Ecto neural progenitor cell (in vitro differentiated cells): ENCODE measurements at regions not wholly inside any gene's neighbourhood (a gene's known extent, or its start where the extent isn't known, plus 50 kb on each side); places are given as distances from the start of the nearest gene placed in this dataset.
"Not testable (repeated sequence)": the region's sequence is repeated elsewhere in the genome, so short reads cannot be mapped to it uniquely, and the experiment has no call there.

ENCODE experiments used
- DNase-seq: peaks from one replicate; pipeline ENCODE4 v3.0.0-alpha.2; 2018; ENCODE audit warnings: low spot score

DNA sequence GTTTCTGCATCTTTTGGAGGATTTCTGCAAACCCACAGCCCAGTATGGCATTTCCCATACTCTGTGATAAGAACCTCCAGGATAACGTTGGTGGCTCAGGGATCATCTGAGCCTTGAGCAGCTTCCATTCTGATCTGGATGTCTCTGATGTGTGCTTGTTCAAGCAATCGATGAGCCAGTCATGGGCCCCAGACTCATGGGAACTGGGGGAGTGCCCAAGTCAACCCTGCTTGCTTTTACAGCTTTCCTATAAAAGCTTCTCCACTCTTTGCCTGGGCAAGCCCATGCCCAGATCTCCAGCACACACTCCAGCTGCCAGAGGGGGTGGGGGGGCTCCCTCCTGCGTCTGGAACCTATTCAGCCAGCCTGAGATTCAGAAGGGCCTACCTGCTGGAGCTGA lies 207.6 kb upstream of the PLGLB2 start:
- not testable (repeated sequence) for DNase-seq

DNA sequence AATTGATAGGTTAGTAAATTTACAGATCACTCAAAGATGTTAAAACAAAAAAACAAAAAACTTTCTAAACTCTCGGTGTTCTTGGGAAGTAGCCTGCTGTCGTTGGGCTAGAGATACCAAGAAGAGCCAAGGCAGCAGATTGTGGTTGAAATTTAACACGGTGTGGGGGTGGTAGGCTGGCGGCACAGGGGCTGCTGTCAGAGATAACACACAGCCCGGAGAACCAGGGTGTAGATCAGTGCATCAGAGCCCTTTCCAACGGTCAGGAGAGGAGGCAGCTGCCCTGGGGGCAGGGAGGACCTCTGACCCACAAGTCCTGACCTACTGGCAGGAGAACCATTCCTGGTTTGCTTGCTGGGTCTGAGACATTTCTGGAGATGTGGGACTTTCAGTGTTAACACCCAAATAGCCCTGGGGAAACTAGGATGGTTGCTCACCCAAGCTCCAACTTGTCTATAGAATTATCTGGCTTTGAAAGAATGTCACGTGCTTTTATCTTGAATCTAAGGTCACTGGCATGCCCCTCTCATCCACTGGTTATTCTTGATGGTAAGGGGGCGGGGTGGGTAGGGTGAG lies 205.2 kb upstream of the PLGLB2 start:
- DNase-seq = peak; percentile 49

DNA sequence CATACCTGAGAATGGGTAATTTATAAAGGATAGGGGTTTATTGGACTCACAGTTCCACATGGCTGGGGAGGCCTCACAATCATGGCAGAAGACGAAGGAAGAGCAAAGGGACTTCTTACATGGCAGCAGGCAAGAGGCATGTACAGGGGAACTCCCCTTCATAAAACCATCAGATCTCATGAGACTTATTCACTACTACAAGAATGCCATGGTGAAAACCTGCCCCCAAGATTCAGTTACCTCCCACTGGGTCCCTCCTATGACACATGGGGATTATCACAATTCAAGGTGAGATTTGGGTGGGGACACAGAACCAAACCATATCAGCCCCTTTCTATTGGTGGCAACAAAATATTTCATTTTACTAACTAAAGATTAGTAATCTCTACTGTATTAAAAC lies 204.1 kb upstream of the PLGLB2 start:
- DNase-seq = not testable (repeated sequence)

DNA sequence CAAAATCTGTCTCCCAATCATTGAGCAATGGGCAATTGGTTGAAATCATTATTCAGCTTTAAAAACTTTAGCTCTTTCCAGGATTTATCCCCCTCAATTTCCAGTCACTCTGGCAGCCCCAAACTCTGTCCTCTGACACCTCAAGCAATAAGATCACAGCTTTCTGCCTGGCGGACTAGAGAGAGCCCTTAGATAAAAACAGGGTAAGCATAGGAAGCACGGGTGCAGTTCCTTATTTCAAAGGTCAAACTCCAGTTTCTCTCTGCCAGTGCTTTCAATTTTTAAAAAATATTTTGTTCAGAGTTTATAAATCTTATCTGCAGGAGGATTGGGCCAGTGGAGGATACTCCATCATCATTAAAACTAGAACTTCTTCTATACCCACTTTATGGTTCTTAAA lies 200.8 kb upstream of the PLGLB2 start:
- not testable (repeated sequence) for DNase-seq

DNA sequence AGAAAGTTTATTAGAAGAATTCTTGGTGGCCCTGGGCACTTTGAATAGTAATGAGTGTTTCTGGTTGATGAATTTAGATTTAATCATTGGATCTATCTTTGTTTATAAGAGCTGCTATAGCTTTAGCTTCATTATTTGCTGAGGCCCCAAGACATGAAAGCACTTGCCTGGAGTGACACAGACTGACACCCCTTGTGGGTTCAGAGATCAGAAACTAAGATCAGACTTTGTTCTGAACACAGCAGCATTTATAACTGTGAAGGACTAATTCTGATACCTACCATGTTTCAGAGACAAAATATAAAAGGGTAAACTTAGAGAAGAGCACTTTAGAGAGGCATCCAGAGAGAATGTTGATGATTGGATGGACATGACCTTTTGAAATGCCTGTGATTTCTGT lies 199.9 kb upstream of the PLGLB2 start:
- not testable (repeated sequence) for DNase-seq

DNA sequence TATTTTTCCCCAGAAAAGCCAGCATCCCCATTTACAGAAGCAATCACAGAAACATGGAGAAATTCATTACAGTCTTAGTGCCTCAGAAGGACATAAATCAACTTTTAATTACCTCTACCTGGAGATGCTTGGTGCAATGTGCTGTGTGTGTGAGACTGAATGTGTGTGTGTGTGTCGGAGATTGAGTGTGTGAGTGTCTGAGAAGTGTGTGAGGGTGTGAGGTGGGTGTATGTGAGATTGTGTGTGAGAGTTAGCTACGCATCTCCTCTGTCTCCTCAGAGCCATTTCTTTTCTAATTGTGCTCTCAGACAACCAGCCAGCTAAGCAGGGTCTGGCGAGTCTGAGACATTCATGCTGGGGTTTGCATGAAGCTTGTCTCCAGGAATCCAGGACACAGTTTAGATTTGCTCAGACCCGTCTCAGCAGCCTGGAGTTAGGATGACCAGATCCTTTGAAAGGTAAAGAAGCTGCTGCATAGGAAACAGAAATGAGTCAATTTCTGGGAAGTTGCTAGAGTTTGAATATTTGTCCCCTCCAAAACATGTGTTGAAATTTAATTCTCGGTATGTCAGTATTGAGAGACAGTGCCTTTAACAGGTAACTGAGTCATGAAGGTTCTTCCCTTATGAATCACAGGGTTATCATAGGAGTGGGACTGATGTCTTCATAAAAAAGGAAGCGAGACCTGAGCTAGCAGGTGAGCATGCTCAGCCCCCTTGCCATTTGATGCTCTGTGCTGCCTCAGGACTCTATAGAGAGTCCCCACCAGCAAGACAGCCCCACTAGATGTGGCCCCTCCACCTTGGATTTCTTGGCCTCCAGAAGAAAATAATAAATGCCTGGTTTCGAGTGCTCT lies 199.0 kb upstream of the PLGLB2 start:
- not testable (repeated sequence) for DNase-seq

DNA sequence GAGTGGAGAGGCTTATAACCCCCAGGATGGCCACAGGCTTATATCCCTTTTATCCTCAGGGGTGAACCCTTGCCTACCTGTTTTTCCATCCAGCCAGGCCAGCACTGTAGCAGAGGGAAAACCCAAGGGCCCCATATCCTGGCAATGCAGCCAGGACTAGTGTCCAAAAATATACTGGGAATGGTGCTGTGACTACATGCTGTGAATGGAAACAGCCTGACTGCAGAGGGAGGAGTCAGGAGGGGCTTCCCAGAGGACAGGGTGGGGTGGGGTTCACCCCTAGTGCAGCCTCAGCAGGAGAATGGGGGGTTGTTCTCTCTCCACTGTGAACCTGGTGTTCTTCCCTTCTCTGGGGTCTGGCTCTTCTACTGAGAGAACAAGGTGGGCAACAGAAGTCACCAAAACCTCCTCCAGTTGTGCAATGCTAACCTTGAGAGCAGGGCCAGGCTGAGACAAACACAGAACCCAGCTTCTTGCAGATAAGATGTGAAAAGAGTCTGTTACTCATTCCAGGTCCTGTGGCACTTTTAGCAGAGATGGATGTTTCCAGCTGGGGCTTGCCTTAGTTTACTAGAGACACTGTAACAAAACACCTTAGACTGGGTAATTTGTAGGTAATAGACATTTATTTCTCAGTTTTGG lies 198.2 kb upstream of the PLGLB2 start:
- not testable (repeated sequence) for DNase-seq

DNA sequence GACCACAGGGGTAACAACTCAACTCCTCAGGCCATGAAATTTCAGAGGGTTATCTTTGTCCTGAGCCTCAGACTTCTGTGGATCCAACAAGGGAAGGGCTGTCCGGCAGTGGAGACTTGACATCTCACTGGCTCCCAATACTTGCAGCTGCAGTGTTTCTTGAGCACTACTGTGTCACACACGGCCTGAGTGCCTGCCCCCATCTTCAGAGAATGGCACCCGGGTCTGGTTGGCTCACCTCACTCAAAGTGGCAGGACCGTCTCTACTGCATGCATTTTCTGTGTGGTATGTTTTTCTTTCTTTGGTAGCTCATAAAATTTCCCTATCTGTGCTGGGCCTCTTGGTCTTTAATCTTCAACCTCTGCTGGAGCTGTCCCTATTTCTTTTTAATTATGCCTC lies 193.2 kb upstream of the PLGLB2 start:
- DNase-seq = not testable (repeated sequence)

DNA sequence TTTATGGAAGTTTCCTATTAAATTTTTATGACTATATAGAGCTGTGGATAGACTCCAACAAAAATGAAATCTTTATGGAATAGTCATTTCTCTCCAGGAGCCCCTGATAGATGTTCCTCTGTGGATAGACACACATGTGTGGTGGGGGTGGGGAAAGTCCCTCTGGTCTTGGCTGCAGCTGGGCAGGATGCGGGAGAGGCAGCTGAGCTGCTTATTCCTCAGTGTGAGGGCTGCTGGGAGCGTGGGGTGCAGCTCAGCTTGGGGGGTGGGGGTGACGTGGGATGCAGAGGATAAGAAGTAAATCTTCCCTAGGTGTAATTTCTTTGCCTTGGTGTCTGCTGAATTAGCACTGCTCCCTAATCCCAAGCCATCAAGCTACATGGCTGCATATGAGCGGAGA lies 192.8 kb upstream of the PLGLB2 start:
- not testable (repeated sequence) for DNase-seq

DNA sequence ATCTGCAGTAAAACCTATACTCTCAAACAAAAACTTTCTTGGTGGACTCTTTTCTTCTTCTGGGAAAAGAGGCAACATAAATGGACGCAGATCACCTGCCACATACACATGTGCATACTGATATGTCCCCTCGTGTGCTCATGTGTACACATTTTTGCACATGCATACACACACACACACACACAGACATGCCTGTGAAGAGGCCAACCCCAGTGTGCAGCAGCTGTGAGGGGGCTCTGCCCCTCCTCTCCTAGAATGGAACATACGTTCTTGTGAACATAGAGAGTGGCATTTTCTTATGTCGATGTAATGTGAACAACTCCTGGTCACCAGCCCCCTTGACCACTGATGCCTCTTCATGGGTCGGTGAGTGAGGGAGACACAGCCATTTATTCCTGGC lies 188.9 kb upstream of the PLGLB2 start:
- not testable (repeated sequence) for DNase-seq

DNA sequence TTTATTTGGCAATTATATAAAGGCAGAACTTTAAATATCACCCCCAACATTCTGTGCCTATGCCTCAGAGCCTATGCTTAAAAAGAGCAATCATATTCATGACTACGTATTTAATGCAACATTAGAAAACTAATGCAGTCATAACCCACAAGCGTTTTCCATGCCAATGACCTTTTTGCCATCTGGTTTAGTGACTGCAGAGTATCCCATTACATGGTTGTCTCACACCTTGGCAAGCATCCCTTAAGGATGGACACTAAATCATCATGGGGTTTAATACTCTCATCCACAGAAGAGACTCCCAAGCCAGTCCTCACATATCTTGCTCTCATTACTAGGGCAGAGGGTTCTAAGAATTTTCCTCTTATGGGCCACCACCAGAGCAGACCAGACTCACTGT lies 188.2 kb upstream of the PLGLB2 start:
- DNase-seq = not testable (repeated sequence)

DNA sequence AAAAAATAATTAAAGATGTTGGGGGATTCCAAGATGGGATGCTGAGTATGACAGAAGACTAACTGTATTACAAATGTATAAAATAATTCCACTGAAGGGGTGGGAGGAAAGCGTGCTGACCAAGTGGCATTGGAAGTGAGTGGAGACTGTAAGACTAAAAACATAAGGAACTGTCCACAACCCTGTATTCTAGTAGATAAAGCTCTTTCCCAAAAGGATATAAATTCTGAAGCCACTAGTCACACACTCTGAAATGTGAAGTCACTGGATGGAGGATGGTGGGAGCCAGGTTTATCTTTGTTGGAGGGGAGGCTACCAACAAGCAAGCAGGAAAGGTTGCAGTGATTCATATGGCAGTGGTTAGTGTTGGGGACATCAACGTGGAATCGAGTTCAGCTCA lies 182.8 kb upstream of the PLGLB2 start:
- not testable (repeated sequence) for DNase-seq

DNA sequence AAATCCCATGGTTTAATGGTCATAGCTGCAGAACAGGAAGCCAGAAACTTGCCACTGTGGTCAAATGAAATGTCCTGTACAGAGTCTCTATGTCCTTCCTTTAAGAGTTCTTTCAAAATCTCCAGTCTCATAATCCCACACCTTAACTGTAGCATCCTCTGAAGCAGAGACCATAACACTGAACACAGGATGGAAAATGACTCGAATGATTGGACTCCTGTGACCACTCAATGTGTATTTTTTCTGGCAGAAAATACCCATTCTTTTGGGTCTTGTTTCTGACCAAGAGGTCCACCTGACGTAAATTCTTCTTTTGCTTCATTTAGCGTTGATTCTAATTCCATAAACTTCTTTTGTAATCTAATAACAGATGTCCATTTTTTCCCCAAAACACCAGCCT lies 181.4 kb upstream of the PLGLB2 start:
- not testable (repeated sequence) for DNase-seq

DNA sequence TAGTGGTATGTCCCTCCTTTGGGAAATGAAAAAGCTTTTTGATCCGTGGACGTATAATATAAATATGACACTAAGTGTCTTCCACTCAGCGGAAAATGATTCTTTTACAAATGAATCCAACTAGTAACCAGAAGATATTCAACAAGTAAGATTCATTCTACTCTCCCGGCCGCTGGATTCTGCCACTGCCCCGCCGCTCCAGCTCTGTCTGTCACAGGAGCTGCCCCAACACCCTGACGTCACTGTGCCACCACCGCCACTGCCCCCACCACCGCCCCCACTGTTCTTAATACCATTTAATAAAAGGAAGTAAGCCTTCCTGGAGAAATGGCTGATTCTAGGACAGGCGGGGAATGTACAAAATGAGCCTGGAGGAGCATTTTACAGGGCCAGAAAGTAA lies 180.8 kb upstream of the PLGLB2 start:
- not testable (repeated sequence) for DNase-seq

DNA sequence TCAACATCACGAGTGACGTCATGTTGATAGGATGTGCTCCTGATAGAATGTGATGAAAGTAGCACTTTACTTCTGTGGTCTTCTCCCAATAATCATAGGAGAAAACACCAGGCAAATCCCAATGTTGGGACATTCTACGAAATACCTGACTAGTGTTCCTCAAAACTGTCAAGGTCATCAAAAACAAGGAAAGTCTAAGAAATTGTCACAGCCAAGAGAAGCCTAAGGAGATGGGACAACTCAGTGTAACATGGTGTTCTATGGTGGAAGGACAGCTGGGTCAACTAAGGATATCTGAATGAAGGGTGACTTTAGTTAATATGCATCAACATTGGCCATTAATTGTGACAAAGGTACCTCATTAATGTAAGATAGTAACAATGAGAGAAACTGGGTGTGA lies 180.0 kb upstream of the PLGLB2 start:
- not testable (repeated sequence) for DNase-seq

DNA sequence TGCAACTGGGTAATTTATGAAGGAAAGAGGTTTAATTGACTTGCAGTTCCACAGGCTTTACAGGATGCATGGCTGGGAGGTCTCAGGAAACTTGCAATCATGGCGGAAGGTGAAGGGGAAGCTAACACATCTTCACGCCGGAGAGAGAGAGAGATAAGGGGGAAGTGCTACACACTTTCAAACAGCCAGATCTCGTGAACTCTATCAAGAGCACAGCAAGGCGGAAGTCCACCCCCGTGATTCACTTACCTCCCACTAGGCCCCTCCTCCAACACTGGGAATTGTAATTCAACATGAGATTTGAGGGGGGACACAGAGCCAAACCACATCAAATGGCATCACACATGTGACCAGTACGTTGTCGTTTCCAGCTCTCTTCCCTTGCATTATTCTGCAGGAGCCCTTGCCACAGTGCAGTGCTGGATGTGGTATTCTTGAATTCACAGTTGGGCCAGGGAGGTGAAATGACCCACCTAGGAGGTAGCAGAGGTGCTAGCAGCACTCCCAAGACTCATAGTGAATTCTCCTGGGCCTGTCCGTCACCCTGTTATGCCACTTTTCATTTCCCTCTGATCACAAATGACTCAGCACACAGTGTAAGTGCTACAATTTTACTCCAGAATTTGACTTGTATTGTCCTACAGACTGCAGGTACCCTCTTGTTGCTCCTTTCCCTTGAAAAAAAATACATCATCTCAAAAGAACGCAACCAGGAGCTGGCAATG lies 179.2 kb upstream of the PLGLB2 start:
- not testable (repeated sequence) for DNase-seq

DNA sequence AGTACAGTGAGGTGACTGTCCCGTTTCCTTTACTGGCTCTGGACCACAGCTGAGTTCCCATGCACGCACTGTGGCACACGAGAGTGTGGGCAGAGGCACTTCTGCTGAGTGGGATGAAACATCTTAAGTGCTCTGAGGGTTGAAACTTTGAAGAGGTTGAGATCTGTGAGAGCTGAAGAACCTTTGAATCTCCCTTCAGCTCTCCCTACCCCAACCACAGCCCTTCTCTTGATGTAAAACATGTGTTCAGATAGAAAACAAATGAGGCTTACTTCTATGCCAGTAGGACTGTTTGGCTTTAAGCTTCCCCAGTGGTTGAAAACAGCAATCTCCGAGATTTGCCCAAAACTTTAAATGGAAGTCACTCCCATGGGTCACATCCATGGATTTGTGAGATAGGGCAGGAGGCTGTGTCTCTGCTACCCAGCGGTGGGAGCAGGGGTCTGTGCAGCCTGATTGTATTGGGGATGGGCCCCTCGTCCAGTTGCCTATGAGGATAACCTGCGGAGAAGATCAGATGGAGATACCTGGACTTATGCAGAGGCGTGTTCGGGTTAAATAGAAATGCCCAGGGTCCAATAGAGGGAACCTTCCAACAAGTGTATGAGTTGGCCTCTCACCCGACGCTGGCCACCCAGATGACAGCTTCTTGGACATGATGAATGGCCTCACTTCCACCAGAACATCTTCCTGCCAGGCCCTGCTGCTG lies 178.0 kb upstream of the PLGLB2 start:
- not testable (repeated sequence) for DNase-seq

DNA sequence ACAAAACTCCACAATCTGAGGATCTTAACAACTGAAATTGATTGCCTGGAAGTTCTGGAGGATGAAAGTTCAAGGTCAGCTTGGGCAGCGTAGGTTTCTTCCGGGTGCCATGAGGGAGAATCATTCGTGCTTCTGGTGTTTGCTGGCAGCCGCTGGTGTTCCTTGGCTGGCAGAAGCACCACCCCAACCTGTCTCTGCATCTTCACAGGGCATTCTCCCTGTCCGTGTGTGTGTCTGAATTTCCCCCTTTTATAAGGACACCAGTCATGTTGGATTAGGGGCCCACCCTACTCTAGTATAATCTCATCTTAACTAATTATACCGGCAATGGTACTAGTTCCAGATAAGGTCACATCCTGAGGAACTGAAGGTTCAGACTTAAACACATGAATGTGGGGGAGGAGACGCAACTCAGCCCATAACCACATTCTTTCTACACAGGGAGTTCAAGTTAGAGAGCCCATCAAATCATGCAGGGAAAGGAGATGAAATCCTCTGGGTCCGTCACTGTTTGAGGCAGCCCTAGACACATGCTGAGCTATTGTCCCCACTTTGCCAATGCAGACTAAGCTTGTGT lies 175.9 kb upstream of the PLGLB2 start:
- DNase-seq = not testable (repeated sequence)

DNA sequence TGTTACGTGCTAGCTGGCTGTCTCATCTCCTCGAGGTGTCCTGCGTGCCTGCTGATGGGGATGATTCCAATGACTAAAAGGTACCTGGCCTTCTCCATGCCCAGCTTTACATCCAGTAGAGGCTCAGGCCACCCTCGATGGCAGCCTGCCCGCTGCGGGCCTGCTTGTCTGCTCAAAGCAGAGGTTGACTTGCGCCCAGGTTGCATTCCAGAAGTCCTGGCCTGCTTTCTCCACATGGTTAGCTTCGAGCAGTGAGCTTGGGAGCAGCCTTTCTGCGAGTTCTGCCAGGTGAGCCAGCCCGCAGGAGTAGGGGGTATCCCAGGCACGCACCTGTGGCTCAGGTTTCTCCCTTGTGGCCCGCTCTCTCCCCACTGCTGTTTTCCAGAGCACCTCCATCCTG lies 175.0 kb upstream of the PLGLB2 start:
- DNase-seq = not testable (repeated sequence)

DNA sequence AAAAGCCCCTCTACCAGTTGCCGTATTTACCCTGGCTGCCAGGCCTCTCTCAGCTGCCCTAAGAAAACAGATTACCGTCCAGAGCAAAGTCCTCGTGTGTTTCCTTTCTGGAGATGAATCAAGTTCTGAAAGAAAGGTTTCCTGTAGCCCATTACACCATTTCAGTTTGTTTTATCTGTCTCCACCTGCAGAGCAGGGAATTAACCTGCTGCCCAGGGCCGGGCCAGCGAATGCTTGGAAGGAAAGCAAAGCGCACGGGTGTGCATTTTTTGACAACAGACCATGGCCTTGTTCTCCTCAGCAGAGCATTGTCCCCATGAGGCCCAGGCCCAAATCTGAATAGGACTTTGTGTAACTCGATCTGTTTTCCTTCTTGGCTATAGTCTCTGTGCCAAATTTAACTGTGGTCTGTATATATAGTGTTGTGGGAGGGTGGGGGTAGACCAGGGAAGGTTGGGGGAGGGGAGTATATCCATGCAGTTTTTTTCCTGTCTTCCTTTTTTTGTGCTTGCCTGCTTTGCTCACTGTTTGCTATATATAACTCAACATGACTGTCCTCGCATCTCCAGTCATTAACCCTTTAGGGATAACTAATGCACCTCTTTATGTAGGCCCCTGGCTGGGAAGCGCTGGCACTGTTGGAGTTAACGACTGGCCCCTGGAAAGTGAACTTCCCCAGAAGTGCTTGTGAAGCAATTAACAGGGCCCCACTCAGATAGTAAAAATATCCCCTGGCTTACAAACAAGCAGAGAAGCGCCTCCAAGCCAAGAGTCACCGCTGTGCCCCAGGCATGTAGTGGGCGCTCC lies 174.3 kb upstream of the PLGLB2 start:
- DNase-seq = not testable (repeated sequence)
